ENCODE measurements at regions not wholly inside any gene's neighbourhood (a gene's known extent, or its start where the extent isn't known, plus 50 kb on each side); places are given as distances from the start of the nearest gene placed in this dataset.

- Histone ChIP-seq H3K36me3 (no peaks in the 10 kb centered on the region), H3K4me1 (no peaks in the 10 kb centered on the region), H3K9me3 (no peaks in the 10 kb centered on the region), H3K27ac (no peak overlapping the region), H3K4me3 (replicated peaks in 1 of 3) (no peak overlapping the region), H3K27me3 (no peaks in the 10 kb centered on the region)
- TF ChIP-seq POLR2A (IDR thresholded peaks at IDR 0.05) = no peak
- TF ChIP-seq, protein P1, sequence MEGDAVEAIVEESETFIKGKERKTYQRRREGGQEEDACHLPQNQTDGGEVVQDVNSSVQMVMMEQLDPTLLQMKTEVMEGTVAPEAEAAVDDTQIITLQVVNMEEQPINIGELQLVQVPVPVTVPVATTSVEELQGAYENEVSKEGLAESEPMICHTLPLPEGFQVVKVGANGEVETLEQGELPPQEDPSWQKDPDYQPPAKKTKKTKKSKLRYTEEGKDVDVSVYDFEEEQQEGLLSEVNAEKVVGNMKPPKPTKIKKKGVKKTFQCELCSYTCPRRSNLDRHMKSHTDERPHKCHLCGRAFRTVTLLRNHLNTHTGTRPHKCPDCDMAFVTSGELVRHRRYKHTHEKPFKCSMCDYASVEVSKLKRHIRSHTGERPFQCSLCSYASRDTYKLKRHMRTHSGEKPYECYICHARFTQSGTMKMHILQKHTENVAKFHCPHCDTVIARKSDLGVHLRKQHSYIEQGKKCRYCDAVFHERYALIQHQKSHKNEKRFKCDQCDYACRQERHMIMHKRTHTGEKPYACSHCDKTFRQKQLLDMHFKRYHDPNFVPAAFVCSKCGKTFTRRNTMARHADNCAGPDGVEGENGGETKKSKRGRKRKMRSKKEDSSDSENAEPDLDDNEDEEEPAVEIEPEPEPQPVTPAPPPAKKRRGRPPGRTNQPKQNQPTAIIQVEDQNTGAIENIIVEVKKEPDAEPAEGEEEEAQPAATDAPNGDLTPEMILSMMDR (IDR thresholded peaks at IDR 0.05) = no peak
- no peak for DNase-seq
- intact Hi-C loops (cut with DNase I) = no loop called here
- WGBS, 2 donors = 67 to 73% methylated on average over 2 of the region's 2 CpGs
Measured at GRCh38 chr12:78531831-78532458, 332.6 kb upstream of the SYT1 start.

DNA sequence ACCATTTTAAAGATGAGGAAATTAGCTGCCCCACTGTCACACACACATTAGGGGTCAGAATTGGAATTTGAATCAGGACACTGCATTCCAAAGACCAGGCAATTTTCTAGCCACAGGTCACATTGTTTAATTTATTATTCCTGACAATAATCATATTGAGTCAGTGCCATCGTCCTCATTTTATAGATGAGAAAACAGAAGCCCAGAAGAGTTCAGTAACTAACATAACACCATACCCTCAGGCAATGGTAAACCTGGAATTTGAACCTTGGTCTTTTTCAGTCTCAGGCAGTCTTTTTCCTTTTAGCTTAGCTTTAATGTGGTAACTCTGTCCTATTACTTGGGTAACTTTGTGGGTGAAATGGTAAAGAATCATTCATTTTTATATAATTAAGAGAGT is 330.3 kb upstream of the SYT1 start:
- 54 to 62% methylated on average over 1 of the region's 1 CpG for WGBS, 2 donors
- intact Hi-C loops (cut with DNase I) = no loop called here
- H3K27me3 ChIP-seq = no peaks in the 10 kb centered on the region

DNA sequence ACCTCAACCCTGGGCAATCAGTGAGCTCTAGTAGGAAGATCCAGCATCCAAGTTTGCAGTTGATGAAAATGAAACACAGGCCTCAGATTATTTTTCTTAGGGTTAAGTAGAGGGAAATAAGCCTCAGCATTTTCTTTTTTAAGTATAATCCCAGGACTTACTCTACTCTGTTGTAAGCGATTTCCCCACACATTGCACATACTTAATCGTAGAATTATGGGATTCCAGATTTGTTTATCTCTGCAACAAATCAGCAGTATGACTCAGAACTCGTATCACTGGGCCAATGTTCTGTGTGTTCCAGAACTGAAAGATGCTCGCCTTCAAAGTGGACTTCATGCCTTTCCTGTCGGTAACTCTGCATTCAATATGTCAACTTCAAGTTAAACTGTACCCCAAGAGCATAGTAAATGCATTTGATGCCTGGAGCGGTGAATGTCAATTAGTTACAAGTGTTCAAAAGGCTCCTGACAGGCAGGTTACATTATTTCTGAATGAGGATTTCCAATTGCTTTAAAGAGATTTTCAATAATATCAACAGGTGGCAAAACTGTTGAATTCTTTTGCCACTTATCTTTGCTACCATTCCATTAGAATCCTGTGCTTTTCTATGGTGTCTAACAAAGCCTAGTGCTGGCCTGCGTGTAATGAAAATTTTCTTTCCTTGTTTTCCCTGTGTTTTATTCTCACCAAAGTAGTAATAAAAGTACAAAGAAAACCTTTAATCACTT is 323.8 kb upstream of the SYT1 start:
- no peak for TF ChIP-seq POLR2A (IDR thresholded peaks at IDR 0.05)
- TF ChIP-seq, protein P1 (IDR thresholded peaks at IDR 0.05) = no peak
- no peak for DNase-seq
- intact Hi-C loops (cut with DNase I) = no loop called here
- Histone ChIP-seq H3K27me3 (no peaks in the 10 kb centered on the region), H3K36me3 (no peaks in the 10 kb centered on the region), H3K27ac (no peak overlapping the region), H3K4me3 (replicated peaks in 1 of 3) (no peak overlapping the region), H3K4me1 (no peaks in the 10 kb centered on the region), H3K9me3 (no peaks in the 10 kb centered on the region)
- 83 to 92% methylated on average over 7 of the region's 7 CpGs for WGBS, 2 donors

More for the DNA sequence above, 330.3 kb upstream of the SYT1 start:
- Histone ChIP-seq H3K4me3 (replicated peaks in 1 of 3) (no peak overlapping the region), H3K9me3 (no peaks in the 10 kb centered on the region), H3K4me1 (no peaks in the 10 kb centered on the region), H3K36me3 (no peaks in the 10 kb centered on the region), H3K27ac (no peak overlapping the region)
- no peak for TF ChIP-seq POLR2A (IDR thresholded peaks at IDR 0.05)
- TF ChIP-seq, protein P1 (IDR thresholded peaks at IDR 0.05) = no peak
- no peak for DNase-seq

GRCh38 chr12:78550831-78551230 is 313.7 kb upstream of the SYT1 start:
- H3K9me3 ChIP-seq = no peaks in the 10 kb centered on the region
- H3K27me3 ChIP-seq = no peaks in the 10 kb centered on the region
- WGBS, 2 donors = 87 to 92% methylated on average over 3 of the region's 3 CpGs
- no peaks in the 10 kb centered on the region for H3K36me3 ChIP-seq
- no peak for DNase-seq
- H3K4me1 ChIP-seq = no peaks in the 10 kb centered on the region
- TF ChIP-seq, protein P1 (IDR thresholded peaks at IDR 0.05) = no peak
- no peak for TF ChIP-seq POLR2A (IDR thresholded peaks at IDR 0.05)
- intact Hi-C loops (cut with DNase I) = no loop called here
- H3K27ac ChIP-seq = no peak overlapping the region
- H3K4me3 ChIP-seq (replicated peaks in 1 of 3) = no peak overlapping the region

GRCh38 chr12:78555802-78556201 is 308.8 kb upstream of the SYT1 start:
- H3K9me3 ChIP-seq = no peaks in the 10 kb centered on the region
- H3K36me3 ChIP-seq = no peaks in the 10 kb centered on the region
- H3K27me3 ChIP-seq = no peaks in the 10 kb centered on the region
- TF ChIP-seq, protein P1 (IDR thresholded peaks at IDR 0.05) = no peak
- TF ChIP-seq POLR2A (IDR thresholded peaks at IDR 0.05) = no peak
- no peaks in the 10 kb centered on the region for H3K4me1 ChIP-seq
- no peak for DNase-seq
- H3K4me3 ChIP-seq (replicated peaks in 1 of 3) = no peak overlapping the region
- intact Hi-C loops (cut with DNase I) = no loop called here
- H3K27ac ChIP-seq = no peak overlapping the region

All from thyroid gland (tissue), 4 donors.